Thoracic aorta (tissue), 2 donors: ENCODE measurements at regions not wholly inside any gene's neighbourhood (a gene's known extent, or its start where the extent isn't known, plus 50 kb on each side); places are given as distances from the start of the nearest gene placed in this dataset.

Experiments used
- ATAC-seq: fragments of 150-250 bp; one replicate; pipeline ENCODE4 v1.8.0; 2017; ENCODE audit warnings: low read depth; ENCODE audit not compliant: insufficient number of reproducible peaks, low FRiP score
- DNase-seq: peaks from one replicate; pipeline ENCODE4 v3.0.0-alpha.2; 2020; ENCODE audit warnings: low spot score
- H3K27ac ChIP-seq, 2 donors: fragments of 200-600 bp; sonication (generic); 1 replicate in 1 of 2; 2 replicates in 1 of 2; pipeline ENCODE4 v1.5.1; 2016; ENCODE audit warnings: mild to moderate bottlenecking in 2 of 2, moderate library complexity in 2 of 2
- H3K27me3 ChIP-seq: fragments of 200-600 bp; sonication (generic); replicated peaks from 2 replicates; pipeline ENCODE4 v1.6.0; 2016; ENCODE audit warnings: mild to moderate bottlenecking; ENCODE audit not compliant: insufficient read depth
- H3K36me3 ChIP-seq: fragments of 200-600 bp; sonication (generic); one replicate; pipeline ENCODE4 v1.5.1; 2016
- H3K4me1 ChIP-seq, 2 donors: fragments of 200-600 bp; sonication (generic); 1 replicate in 1 of 2; 2 replicates in 1 of 2; pipeline versions ENCODE4 v1.5.1 to v1.6.0; 2016; ENCODE audit warnings: low read depth in 2 of 2, mild to moderate bottlenecking in 1 of 2; ENCODE audit not compliant: control insufficient read depth in 1 of 2
- H3K4me3 ChIP-seq: fragments of 200-600 bp; sonication (generic); 2 replicates; pipeline ENCODE4 v1.5.1; 2016; ENCODE audit warnings: mild to moderate bottlenecking
- H3K9me3 ChIP-seq: fragments of 200-600 bp; sonication (generic); 2 replicates; pipeline ENCODE4 v1.5.1; 2016
- CTCF ChIP-seq: fragments of 200-600 bp; sonication (generic); IDR thresholded peaks from one replicate; pipeline ENCODE4 v1.5.1; 2019; ENCODE audit warnings: antibody characterized with exemption

- Histone ChIP-seq H3K4me1 (no peaks in the 10 kb centered on the region), H3K27me3 (no peaks in the 10 kb centered on the region), H3K9me3 (no peaks in the 10 kb centered on the region), H3K4me3 (no peak overlapping the region), H3K36me3 (no peaks in the 10 kb centered on the region), H3K27ac (no peak overlapping the region)
- ATAC-seq: no peak
- TF ChIP-seq CTCF: no peak
- DNase-seq: no peak
Measured at GRCh38 chr2:156175946-156176345, 156.6 kb downstream of the NR4A2 start.

- Histone ChIP-seq H3K27me3 (no peaks in the 10 kb centered on the region), H3K4me1 (no peaks in the 10 kb centered on the region), H3K9me3 (no peaks in the 10 kb centered on the region), H3K4me3 (no peak overlapping the region), H3K27ac (no peak overlapping the region), H3K36me3 (no peaks in the 10 kb centered on the region)
- ATAC-seq: no peak
- no peak for DNase-seq
- TF ChIP-seq CTCF: no peak
Measured at GRCh38 chr2:156170929-156171328, 161.6 kb downstream of the NR4A2 start.

GRCh38 chr2:156165742-156166141 lies 166.8 kb downstream of the NR4A2 start:
- no peak overlapping the region for H3K4me3 ChIP-seq
- no peak for TF ChIP-seq CTCF
- H3K27me3 ChIP-seq: no peaks in the 10 kb centered on the region
- H3K9me3 ChIP-seq: no peaks in the 10 kb centered on the region
- ATAC-seq (no peak), DNase-seq (no peak)
- no peak overlapping the region for H3K27ac ChIP-seq
- H3K4me1 ChIP-seq: no peaks in the 10 kb centered on the region
- H3K36me3 ChIP-seq: no peaks in the 10 kb centered on the region

- no peak for TF ChIP-seq CTCF
- ATAC-seq (no peak), DNase-seq (no peak)
- Histone ChIP-seq H3K36me3 (no peaks in the 10 kb centered on the region), H3K9me3 (no peaks in the 10 kb centered on the region), H3K27ac (no peak overlapping the region), H3K27me3 (no peaks in the 10 kb centered on the region), H3K4me3 (no peak overlapping the region), H3K4me1 (no peaks in the 10 kb centered on the region)
Measured at GRCh38 chr2:156164091-156164720, 168.3 kb downstream of the NR4A2 start.

- Histone ChIP-seq H3K4me1 (no peaks in the 10 kb centered on the region), H3K27ac (no peak overlapping the region), H3K36me3 (no peaks in the 10 kb centered on the region), H3K4me3 (no peak overlapping the region), H3K9me3 (no peaks in the 10 kb centered on the region), H3K27me3 (no peaks in the 10 kb centered on the region)
- no peak for ATAC-seq
- TF ChIP-seq CTCF: no peak
- no peak for DNase-seq
Measured at GRCh38 chr2:156158808-156159207, 173.7 kb downstream of the NR4A2 start.
